Retinal pigment epithelial cell (primary cell): ENCODE measurements at regions not wholly inside any gene's neighbourhood (a gene's known extent, or its start where the extent isn't known, plus 50 kb on each side); places are given as distances from the start of the nearest gene placed in this dataset.

Source experiments
- DNase-seq: peaks from one replicate; pipeline ENCODE4 v3.0.0-alpha.2; 2010; ENCODE audit warnings: low read depth
- H3K4me3 ChIP-seq: 2 replicates; pipeline ENCODE4 v1.5.1; 2011; ENCODE audit warnings: mild to moderate bottlenecking, low read length, control low read depth, moderate library complexity
- TF ChIP-seq, protein P1 (sequence below): conservative IDR thresholded peaks from 2 replicates; pipeline ENCODE4 v1.5.1; 2011; ENCODE audit warnings: low read depth, low read length, control low read depth, inconsistent platforms

DNA sequence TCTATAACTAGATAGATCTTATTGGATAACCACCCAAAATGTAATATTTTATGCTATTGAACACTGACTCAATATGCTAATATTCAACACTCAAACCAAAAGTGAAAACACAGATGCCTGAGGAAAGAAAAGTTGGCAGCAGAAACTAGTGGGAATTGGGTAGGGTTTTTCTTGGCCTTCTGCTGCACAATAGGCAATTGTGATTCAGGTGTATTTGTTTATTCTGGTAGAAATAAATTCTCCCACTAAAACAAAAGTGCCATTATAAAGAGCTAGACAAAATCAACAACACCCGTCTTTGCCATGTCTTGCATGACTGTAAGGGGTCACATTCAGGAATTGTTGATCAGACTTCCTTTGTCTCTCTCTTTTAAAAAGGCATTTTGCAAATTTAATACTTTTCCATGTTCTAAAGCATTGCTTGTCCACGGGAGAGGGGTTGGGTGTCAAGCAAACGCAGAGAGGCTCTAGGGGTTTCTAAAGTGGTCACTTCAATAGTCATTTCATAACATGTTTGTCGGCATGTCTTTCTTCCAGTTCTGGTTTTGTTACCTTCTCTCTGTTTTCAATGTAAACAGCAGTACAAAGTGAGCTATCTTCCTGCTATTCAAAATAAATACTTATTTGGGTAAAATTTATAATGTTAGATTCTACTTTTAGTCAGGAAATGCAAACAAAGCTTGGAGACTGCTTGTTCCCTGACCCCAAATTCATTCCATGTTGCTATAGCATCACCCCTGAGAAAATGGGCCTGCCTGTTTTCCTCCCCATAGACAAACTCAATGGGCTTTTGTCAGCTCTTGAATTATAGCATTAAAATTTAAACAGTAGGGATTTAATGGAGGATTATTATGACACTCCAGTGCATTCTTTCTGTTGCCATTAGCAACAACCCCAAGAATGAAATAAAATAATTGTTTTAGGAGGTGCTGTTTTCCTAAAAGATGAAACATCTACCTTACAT lies 217.0 kb upstream of the CCN2 start:
- H3K4me3 ChIP-seq, result no peak overlapping the region
- TF ChIP-seq, protein P1, sequence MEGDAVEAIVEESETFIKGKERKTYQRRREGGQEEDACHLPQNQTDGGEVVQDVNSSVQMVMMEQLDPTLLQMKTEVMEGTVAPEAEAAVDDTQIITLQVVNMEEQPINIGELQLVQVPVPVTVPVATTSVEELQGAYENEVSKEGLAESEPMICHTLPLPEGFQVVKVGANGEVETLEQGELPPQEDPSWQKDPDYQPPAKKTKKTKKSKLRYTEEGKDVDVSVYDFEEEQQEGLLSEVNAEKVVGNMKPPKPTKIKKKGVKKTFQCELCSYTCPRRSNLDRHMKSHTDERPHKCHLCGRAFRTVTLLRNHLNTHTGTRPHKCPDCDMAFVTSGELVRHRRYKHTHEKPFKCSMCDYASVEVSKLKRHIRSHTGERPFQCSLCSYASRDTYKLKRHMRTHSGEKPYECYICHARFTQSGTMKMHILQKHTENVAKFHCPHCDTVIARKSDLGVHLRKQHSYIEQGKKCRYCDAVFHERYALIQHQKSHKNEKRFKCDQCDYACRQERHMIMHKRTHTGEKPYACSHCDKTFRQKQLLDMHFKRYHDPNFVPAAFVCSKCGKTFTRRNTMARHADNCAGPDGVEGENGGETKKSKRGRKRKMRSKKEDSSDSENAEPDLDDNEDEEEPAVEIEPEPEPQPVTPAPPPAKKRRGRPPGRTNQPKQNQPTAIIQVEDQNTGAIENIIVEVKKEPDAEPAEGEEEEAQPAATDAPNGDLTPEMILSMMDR, result no peak
- DNase-seq, result no peak

DNA sequence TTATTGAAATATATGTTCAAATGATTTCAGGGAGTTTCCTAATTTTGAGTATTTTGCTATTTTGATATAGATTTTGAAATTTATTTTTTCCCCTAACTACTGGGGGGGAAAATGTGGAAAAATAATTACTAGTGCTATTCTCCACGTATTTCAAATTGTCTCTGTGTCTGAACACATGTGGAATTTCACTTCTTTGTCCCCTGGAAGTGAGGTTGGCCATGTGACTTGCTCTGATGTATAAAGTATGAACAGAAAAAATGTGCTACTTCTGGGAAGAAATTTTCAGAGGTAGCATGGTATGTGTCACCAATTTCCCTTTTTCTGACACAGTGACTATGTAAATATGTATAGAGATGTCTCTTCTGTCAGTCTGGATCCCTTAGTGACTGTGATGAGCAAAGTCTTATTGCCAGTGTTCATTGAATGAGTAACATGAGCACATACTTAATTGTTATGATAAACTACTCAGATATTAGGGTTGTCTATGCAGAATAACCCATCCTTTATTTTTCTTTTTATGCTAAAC lies 215.4 kb upstream of the CCN2 start:
- H3K4me3 ChIP-seq, result no peak overlapping the region
- TF ChIP-seq, protein P1, result no peak
- no peak for DNase-seq

DNA sequence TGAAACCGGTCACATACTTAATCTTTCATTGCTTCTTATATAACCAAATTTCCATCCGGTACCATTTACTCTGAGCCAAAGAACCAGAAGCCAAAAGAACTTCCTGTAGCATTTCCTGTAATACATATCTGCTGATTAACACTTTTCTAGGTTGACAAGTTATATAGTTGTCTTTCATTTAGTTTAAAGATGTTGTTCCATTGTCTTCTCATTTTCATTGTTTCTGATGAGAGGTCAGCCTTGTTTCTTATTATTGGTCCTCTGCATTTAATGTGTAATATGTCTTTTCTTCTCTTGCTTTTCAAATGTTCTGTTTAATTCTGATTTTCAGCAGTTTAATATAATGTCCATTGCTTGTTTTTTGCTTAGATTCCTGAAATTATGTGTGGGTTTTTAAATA lies 214.5 kb upstream of the CCN2 start:
- no peak for DNase-seq
- TF ChIP-seq, protein P1, result no peak
- H3K4me3 ChIP-seq, result no peak overlapping the region

DNA sequence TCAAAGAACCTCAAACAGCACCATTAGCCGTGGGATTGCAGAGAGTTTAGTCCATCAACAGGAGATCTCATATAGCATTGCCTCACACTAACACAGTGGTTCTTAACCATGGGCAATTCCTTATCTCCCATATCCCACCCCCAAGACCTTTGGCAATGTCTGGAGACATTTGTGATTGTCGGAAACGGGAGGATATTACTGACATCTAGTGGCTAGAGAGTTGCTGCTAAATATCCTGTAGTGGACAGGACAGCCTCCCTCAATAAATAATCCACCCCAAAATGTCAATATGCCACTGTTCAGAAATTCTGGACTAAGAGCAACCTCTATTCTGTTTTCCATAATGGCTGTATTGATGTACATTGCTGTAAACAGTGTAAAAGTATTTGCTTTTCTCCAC lies 210.1 kb upstream of the CCN2 start:
- H3K4me3 ChIP-seq, result no peak overlapping the region
- TF ChIP-seq, protein P1, result peak; percentile 71
- peak; percentile 26 for DNase-seq

DNA sequence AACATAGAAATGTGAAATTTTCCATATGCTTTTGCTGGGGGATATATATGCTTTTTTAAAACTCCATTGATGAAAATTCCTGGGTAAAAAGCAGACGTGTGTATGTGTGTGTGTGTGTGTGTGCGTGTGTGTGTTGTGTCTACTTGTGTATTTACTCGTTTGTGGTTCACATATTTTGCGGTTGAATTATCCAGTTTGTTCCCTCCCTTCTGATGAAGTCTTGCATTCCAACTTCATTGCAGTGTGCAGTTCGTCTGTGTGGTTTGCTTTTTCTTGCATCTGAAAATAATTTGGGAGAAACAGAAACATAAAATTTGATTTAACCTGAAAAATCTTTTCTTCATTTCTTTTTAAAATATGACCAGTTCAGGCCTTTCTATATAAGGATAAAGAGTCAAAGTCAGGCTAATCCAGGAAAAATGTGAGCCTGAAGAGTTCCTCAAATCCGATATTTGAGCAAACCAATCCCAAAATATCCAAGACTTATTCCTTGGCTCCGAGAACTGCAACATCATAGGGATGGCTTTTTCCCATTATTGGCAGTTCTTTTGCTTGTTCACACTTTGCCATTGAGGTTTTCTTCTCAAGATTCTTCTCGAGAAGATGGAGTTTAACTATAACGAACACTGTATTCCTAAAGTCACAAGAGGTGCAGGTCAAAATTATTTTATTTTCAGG lies 202.2 kb upstream of the CCN2 start:
- TF ChIP-seq, protein P1, result no peak
- H3K4me3 ChIP-seq, result no peak overlapping the region
- no peak for DNase-seq

DNA sequence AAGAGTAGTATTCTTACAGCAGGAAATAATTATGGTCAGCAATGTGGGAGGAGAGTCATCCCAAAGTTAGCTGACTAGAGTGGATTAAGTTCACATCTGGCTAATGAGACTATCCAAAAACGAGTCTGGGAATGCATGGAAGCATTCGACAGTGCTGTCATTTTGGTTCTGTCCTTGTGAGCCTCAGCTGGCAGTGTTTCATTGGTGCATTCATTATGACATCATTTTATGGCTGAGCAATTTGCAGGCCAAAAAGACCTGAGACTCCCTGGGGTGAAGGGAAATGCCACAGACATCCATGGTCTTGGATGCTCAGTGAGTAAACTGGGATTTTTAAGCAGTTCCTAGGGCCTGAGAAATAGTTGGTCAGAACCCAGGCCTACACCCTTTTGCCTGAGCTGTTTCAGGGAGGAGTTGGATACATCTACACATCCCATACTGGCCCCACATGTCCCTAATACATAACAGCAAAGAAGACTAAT lies 196.4 kb upstream of the CCN2 start:
- no peak for DNase-seq
- H3K4me3 ChIP-seq, result no peak overlapping the region
- TF ChIP-seq, protein P1, result no peak

DNA sequence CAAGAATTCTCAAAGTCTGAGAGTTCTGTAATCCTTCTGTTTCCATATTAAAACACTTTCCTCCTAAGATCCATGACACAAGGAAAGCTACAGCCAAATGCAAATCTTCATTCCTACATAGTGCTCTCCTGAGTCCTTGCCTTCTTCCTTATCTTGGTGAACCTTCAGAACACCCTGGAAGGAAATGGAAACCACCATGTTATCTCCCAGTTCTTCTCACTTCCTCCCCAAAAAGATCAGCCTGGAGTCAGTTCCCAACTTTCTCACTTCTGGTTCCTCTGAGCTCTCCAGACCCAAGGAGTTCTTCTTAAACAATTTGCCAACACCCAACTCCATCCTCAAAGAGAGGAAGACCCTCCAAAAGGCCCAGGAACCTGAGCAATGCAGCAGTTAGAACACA lies 193.3 kb upstream of the CCN2 start:
- H3K4me3 ChIP-seq, result no peak overlapping the region
- no peak for DNase-seq
- TF ChIP-seq, protein P1, result no peak
